Adrenal gland (tissue), 9 donors: ENCODE measurements at regions not wholly inside any gene's neighbourhood (a gene's known extent, or its start where the extent isn't known, plus 50 kb on each side); places are given as distances from the start of the nearest gene placed in this dataset.
"Not testable (repeated sequence)": the region's sequence is repeated elsewhere in the genome, so short reads cannot be mapped to it uniquely, and the experiment has no call there.

ENCODE experiments used
- DNase-seq, 7 donors: peaks; one replicate each; pipeline ENCODE4 v3.0.0-alpha.2; 2019 to 2020
- H3K27ac ChIP-seq, 5 donors: fragments of 200-600 bp; sonication (generic) in 4 of 5; 1 replicate in 3 of 5; 2 replicates in 2 of 5; pipeline versions ENCODE4 v1.5.1 to v1.8.0; 2016 to 2020; ENCODE audit warnings: mild to moderate bottlenecking in 1 of 5
- H3K27me3 ChIP-seq: fragments of 200-600 bp; 2 replicates; pipeline ENCODE4 v1.8.0; 2021
- H3K36me3 ChIP-seq, 2 donors: fragments of 200-600 bp; replicated peaks in 1 of 2; 1 replicate in 1 of 2; 2 replicates in 1 of 2; pipeline versions ENCODE4 v1.5.1 to v1.8.0; 2018 to 2022
- H3K4me1 ChIP-seq, 2 donors: fragments of 200-600 bp; replicated peaks in 1 of 2; 1 replicate in 1 of 2; 2 replicates in 1 of 2; pipeline versions ENCODE4 v1.5.1 to v1.8.0; 2018 to 2021
- H3K4me3 ChIP-seq, 4 donors: fragments of 200-600 bp; sonication (generic) in 3 of 4; one replicate each; pipeline ENCODE4 v1.5.1; 2016 to 2018
- H3K9me3 ChIP-seq, 3 donors: fragments of 200-600 bp; sonication (generic) in 1 of 3; replicated peaks in 1 of 3; 1 replicate in 2 of 3; 2 replicates in 1 of 3; pipeline versions ENCODE4 v1.5.1 to v1.8.0; 2016 to 2021
- POLR2A ChIP-seq, 2 donors: fragments of 450-650 bp; IDR thresholded peaks; one replicate each; pipeline ENCODE4 v1.6.1; 2017; ENCODE audit warnings: antibody characterized with exemption in 2 of 2, mild to moderate bottlenecking in 2 of 2, moderate library complexity in 1 of 2
- WGBS, 4 donors: extraction: QIAGEN DNeasy Blood & Tissue Kit in 2 of 4; methylation state at CpG; one replicate each; pipeline versions ENCODE4 v1.1.5 to v1.1.7; 2013 to 2017; 5-methylcytosine and 5-hydroxymethylcytosine counted together
- intact Hi-C, 2 donors: fragments of 100-400 bp; cut with DNase I; formaldehyde crosslinking; loops; one replicate each; pipeline versions ENCODE4 v1.14.1 to v1.15.0; 2022 to 2023
- TF ChIP-seq, protein P1 (sequence below), 6 experiments: fragments of 450-650 bp in 4 of 6; fragments of 200-600 bp in 2 of 6; sonication (generic) in 1 of 6; IDR thresholded peaks; 1 replicate in 5 of 6; 2 replicates in 1 of 6; pipeline versions ENCODE4 v1.5.1 to v1.8.0; 2016 to 2021; ENCODE audit warnings: antibody characterized with exemption in 6 of 6, mild to moderate bottlenecking in 2 of 6, moderate library complexity in 1 of 6
- donor health status: healthy with polysubstance abuse.
- donor health status: Bipolar disorder and iron deficiency.
- donor health status: DM: yes; HTN: yes; CAD: no.
- donor health status: DM: no; HTN: no; CAD: no.
- donor health status: DM: no; HTN: no; CAD: no.

GRCh38 chr4:72893354-72894066, 176.0 kb downstream of the COX18 start:
- intact Hi-C loops: no loop called here
- no peak for DNase-seq
- WGBS, 4 donors: 41 to 70% (median 63%) methylated on average over 2 of the region's 2 CpGs
- TF ChIP-seq, protein P1, sequence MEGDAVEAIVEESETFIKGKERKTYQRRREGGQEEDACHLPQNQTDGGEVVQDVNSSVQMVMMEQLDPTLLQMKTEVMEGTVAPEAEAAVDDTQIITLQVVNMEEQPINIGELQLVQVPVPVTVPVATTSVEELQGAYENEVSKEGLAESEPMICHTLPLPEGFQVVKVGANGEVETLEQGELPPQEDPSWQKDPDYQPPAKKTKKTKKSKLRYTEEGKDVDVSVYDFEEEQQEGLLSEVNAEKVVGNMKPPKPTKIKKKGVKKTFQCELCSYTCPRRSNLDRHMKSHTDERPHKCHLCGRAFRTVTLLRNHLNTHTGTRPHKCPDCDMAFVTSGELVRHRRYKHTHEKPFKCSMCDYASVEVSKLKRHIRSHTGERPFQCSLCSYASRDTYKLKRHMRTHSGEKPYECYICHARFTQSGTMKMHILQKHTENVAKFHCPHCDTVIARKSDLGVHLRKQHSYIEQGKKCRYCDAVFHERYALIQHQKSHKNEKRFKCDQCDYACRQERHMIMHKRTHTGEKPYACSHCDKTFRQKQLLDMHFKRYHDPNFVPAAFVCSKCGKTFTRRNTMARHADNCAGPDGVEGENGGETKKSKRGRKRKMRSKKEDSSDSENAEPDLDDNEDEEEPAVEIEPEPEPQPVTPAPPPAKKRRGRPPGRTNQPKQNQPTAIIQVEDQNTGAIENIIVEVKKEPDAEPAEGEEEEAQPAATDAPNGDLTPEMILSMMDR (IDR thresholded peaks at IDR 0.05): no peak
- TF ChIP-seq POLR2A (IDR thresholded peaks at IDR 0.05): no peak
- H3K27me3 ChIP-seq: no peaks in the 10 kb centered on the region
- no peaks in the 10 kb centered on the region for H3K9me3 ChIP-seq
- no peaks in the 10 kb centered on the region for H3K4me1 ChIP-seq
- H3K36me3 ChIP-seq: no peaks in the 10 kb centered on the region
- H3K27ac ChIP-seq: no peak overlapping the region
- H3K4me3 ChIP-seq: no peak overlapping the region

- H3K9me3 ChIP-seq: no peaks in the 10 kb centered on the region
- 36 to 52% (median 45%) methylated on average over 2 of the region's 2 CpGs for WGBS, 4 donors
- DNase-seq: no peak
- no peaks in the 10 kb centered on the region for H3K36me3 ChIP-seq
- intact Hi-C loops: no loop called here
- TF ChIP-seq POLR2A (IDR thresholded peaks at IDR 0.05): no peak
- TF ChIP-seq, protein P1 (IDR thresholded peaks at IDR 0.05): no peak
- H3K27me3 ChIP-seq: no peaks in the 10 kb centered on the region
- H3K4me3 ChIP-seq: no peak overlapping the region
- H3K4me1 ChIP-seq: no peaks in the 10 kb centered on the region
- H3K27ac ChIP-seq: no peak overlapping the region
Observed at GRCh38 chr4:72888331-72888730, 181.2 kb downstream of the COX18 start.

GRCh38 chr4:72887152-72887551, 182.4 kb downstream of the COX18 start:
- no peak for TF ChIP-seq POLR2A (IDR thresholded peaks at IDR 0.05)
- TF ChIP-seq, protein P1 (IDR thresholded peaks at IDR 0.05): no peak
- WGBS, 4 donors: 48 to 60% (median 55%) methylated on average over 4 of the region's 4 CpGs
- H3K4me3 ChIP-seq: no peak overlapping the region

DNA sequence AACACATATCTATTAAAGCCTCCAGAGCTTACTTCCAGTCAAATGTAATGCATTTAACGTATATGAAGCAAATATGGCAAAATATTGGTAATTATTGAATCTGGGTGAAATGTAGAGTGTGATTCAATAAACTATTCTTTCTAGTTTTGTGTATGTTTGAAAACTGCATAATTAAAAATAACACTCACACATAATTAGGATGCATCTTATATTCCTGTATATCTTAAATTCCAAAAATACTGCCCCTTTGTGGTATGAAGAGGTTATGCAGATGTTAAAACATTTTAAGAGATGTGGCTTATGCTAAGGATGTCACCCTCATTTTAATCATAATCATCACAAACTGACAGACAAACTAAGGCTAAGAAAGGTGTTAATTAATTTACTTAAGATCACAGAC, 182.9 kb downstream of the COX18 start:
- intact Hi-C loops: no loop called here
- no peak overlapping the region for H3K27ac ChIP-seq
- H3K4me3 ChIP-seq: no peak overlapping the region
- DNase-seq: no peak
- no peaks in the 10 kb centered on the region for H3K9me3 ChIP-seq
- WGBS, 4 donors: 79 to 91% (median 82%) methylated on average over 1 of the region's 1 CpG
- H3K4me1 ChIP-seq: no peaks in the 10 kb centered on the region
- no peaks in the 10 kb centered on the region for H3K27me3 ChIP-seq
- TF ChIP-seq, protein P1 (IDR thresholded peaks at IDR 0.05): peak in 1 of 6 experiments; percentile 9
- TF ChIP-seq POLR2A (IDR thresholded peaks at IDR 0.05): no peak
- no peaks in the 10 kb centered on the region for H3K36me3 ChIP-seq

More at GRCh38 chr4:72887152-72887551, 182.4 kb downstream of the COX18 start:
- no peak overlapping the region for H3K27ac ChIP-seq
- H3K36me3 ChIP-seq: no peaks in the 10 kb centered on the region
- no peak for DNase-seq
- no peaks in the 10 kb centered on the region for H3K27me3 ChIP-seq
- H3K9me3 ChIP-seq: no peaks in the 10 kb centered on the region
- H3K4me1 ChIP-seq: no peaks in the 10 kb centered on the region
- intact Hi-C loops: no loop called here

DNA sequence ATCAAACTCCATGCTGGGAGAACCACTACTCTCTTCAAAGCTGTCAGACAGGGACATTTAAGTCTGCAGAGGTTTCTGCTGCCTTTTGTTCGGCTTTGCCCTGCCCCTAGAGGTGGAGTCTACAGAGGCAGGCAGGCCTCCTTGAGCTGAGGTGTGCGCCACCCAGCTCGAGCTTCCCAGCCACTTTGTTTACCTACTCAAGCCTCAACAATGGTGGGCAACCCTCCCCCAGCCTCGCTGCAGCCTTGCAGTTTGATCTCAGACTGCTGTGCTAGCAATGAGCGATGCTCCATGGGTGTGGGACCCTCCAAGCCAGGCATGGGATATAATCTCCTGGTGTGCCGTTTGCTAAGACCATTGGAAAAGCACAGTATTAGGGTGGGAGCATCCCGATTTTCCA, 185.3 kb downstream of the COX18 start:
- H3K27me3 ChIP-seq, H3K4me1 ChIP-seq, H3K9me3 ChIP-seq, H3K36me3 ChIP-seq, intact Hi-C loops, H3K27ac ChIP-seq, H3K4me3 ChIP-seq, DNase-seq: not testable (repeated sequence)
- 67 to 89% (median 85%) methylated on average over 5 to 7 of the region's 7 CpGs for WGBS, 4 donors
